IgD-negative memory B cell (primary cell): ENCODE measurements at regions not wholly inside any gene's neighbourhood (a gene's known extent, or its start where the extent isn't known, plus 50 kb on each side); places are given as distances from the start of the nearest gene placed in this dataset.
"Not testable (repeated sequence)": the region's sequence is repeated elsewhere in the genome, so short reads cannot be mapped to it uniquely, and the experiment has no call there.

Source experiments
- H3K27ac Mint-ChIP-seq, 3 donors: one replicate each; pipeline ENCODE4 v1.8.0; 2020 to 2022; ENCODE audit warnings: mild to moderate bottlenecking in 3 of 3, mixed read lengths in 3 of 3, moderate library complexity in 1 of 3
- H3K27me3 Mint-ChIP-seq: one replicate; pipeline ENCODE4 v1.8.0; 2021; ENCODE audit warnings: mixed read lengths
- H3K36me3 Mint-ChIP-seq: one replicate; pipeline ENCODE4 v1.8.0; 2020; ENCODE audit warnings: mild to moderate bottlenecking, mixed read lengths
- H3K4me1 Mint-ChIP-seq, 3 donors: one replicate each; pipeline ENCODE4 v1.8.0; 2020 to 2022; ENCODE audit warnings: mixed read lengths in 3 of 3, mild to moderate bottlenecking in 1 of 3
- H3K4me3 Mint-ChIP-seq, 4 donors: one replicate each; pipeline ENCODE4 v1.8.0; 2020 to 2022; ENCODE audit warnings: mild to moderate bottlenecking in 4 of 4, mixed read lengths in 4 of 4, moderate library complexity in 3 of 4
- H3K9me3 Mint-ChIP-seq, 3 donors: one replicate each; pipeline ENCODE4 v1.8.0; 2020 to 2021; ENCODE audit warnings: mixed read lengths in 3 of 3, mild to moderate bottlenecking in 1 of 3

GRCh38 chr7:56213574-56213973 lies 97.4 kb upstream of the NUPR2 start:
- Mint-ChIP-seq H3K4me3 (no peak overlapping the region), H3K27me3 (no peaks in the 10 kb centered on the region), H3K27ac (no peak overlapping the region), H3K9me3 (peaks cover 12 to 28% (median 17%) of the 10 kb centered on the region in 3 donors), H3K4me1 (no peaks in the 10 kb centered on the region), H3K36me3 (peaks cover 2% of the 10 kb centered on the region)

DNA sequence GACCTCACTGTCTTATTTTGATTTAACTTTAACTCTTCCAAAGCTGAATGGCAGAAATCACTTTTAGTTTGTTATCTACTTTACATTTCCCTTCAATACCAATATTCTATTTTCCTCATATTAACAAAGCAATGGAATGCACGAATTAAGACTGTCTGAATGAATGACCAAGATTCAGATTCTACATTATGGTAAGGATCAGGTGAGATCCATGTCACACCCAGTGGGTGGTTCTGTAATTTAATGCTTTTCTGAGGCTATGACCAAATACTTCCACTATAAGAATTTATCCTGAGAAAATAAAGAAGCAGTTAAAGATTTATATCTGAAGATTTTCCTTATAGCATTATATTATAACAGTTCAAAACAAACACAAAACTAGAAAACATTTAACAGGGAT lies 90.2 kb upstream of the NUPR2 start:
- no peak overlapping the region for H3K27ac Mint-ChIP-seq
- H3K4me1 Mint-ChIP-seq = no peaks in the 10 kb centered on the region
- no peaks in the 10 kb centered on the region for H3K36me3 Mint-ChIP-seq
- H3K4me3 Mint-ChIP-seq = no peak overlapping the region
- peaks cover 0 to 11% (median 2%) of the 10 kb centered on the region in 3 donors for H3K9me3 Mint-ChIP-seq
- no peaks in the 10 kb centered on the region for H3K27me3 Mint-ChIP-seq

DNA sequence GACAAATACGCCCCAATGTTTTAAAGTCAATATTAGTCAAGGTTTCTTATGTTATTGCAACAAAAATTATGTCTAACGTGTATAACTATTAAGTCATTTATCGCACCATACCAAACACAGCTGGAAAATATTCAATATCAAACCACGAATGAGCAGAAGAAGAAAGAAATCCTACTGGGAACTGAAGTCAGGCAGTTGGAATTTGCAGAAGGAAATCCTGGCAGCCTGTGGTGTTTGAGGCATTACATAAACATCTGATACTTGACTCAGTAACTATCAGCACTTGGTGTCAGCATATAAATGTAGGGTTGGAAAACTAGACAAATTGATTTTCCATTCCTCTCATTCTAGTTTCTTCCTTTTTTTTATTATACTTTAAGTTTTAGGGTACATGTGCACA lies 83.4 kb upstream of the NUPR2 start:
- H3K9me3 Mint-ChIP-seq = peaks cover 1 to 31% (median 4%) of the 10 kb centered on the region in 3 donors
- no peaks in the 10 kb centered on the region for H3K4me1 Mint-ChIP-seq
- no peak overlapping the region for H3K27ac Mint-ChIP-seq
- no peaks in the 10 kb centered on the region for H3K36me3 Mint-ChIP-seq
- H3K4me3 Mint-ChIP-seq = no peak overlapping the region
- H3K27me3 Mint-ChIP-seq = no peaks in the 10 kb centered on the region

- H3K27me3 Mint-ChIP-seq, H3K4me3 Mint-ChIP-seq: not testable (repeated sequence)
These were observed 80.0 kb upstream of the NUPR2 start for GRCh38 chr7:56196195-56196594.

DNA sequence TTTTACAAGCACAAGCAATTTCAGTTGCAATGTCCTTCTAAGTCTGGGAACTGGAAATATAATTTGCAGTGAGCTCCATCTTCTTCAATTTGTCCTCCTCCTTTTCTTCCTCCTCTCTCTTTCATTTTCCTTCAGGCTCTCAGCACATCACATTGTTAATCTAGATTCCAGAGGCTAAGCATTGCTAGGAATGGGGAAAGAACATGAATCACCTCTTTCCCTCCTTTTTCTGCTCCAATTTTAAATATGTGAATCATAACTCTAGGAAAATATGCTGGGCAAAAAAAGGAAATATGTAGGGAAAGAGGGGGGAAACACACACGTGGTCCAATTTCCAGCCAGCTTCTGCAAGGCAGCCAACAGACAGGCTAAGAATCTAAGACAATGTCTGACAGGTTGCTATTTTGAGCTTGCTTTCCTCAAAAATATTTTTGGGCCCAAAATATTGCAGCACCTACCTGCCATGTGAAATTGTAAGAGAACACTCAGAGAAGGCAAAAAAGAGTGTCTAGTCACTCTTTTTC lies 72.7 kb upstream of the NUPR2 start:
- H3K4me3 Mint-ChIP-seq = no peak overlapping the region
- H3K9me3 Mint-ChIP-seq = peaks cover 0 to 7% (median 0%) of the 10 kb centered on the region in 3 donors
- H3K36me3 Mint-ChIP-seq = no peaks in the 10 kb centered on the region

More at GRCh38 chr7:56196195-56196594, 80.0 kb upstream of the NUPR2 start:
- not testable (repeated sequence) for H3K27ac Mint-ChIP-seq, H3K4me1 Mint-ChIP-seq, H3K36me3 Mint-ChIP-seq
- peaks cover 1 to 19% (median 7%) of the 10 kb centered on the region in 3 donors for H3K9me3 Mint-ChIP-seq

DNA sequence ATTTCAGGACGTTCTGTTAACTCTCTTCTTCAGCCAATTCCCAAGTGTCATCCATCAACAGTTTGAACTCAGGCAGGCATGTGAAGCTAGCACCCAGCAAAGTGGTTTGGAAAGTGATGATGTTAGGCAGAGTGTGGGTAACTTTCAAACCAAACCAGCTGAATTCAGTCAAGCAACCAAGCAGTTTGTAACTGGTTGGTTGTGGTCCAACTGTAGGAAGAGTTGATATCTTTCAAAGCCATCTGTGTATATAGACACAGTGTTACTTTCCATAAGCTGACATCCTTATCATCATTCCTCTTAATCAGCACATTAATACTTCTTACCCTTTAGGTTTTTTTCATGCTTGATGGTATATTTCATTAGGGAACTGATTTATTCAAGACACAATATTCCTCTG lies 72.2 kb upstream of the NUPR2 start:
- H3K27ac Mint-ChIP-seq = no peak overlapping the region
- H3K4me3 Mint-ChIP-seq = no peak overlapping the region
- H3K9me3 Mint-ChIP-seq = peaks cover 0 to 7% (median 0%) of the 10 kb centered on the region in 3 donors
- H3K27me3 Mint-ChIP-seq = peaks cover 1% of the 10 kb centered on the region
- no peaks in the 10 kb centered on the region for H3K4me1 Mint-ChIP-seq
- peaks cover under 1% of the 10 kb centered on the region for H3K36me3 Mint-ChIP-seq

More for the DNA sequence above, 72.7 kb upstream of the NUPR2 start:
- Mint-ChIP-seq H3K27ac (no peak overlapping the region), H3K4me1 (no peaks in the 10 kb centered on the region), H3K27me3 (peaks cover 1% of the 10 kb centered on the region)

- Mint-ChIP-seq H3K9me3 (peaks cover 0 to 6% (median 3%) of the 10 kb centered on the region in 3 donors), H3K27me3 (peaks cover under 1% of the 10 kb centered on the region), H3K4me1 (no peaks in the 10 kb centered on the region), H3K4me3 (no peak overlapping the region), H3K27ac (no peak overlapping the region), H3K36me3 (peaks cover 3% of the 10 kb centered on the region)
These were observed 64.8 kb upstream of the NUPR2 start for GRCh38 chr7:56181010-56181409.

DNA sequence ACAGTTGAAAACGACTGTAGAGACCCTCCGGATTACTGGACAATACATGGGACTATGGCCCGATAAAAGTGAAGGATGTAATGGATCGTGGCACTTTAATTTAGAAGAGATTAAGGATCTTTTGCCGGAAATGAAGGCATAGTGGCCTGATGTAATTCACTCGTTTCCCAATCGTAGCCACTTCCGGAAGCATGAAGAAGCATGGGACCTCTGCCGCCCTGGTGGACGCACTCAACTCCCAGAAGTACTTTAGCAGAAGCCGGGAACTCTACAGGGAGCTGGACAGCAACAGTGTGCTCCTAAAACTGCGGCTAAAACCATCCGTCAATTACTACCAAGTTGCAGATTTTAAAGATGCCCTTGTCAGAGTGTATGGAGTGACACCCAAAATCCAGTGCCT lies 59.6 kb upstream of the NUPR2 start:
- Mint-ChIP-seq H3K27me3 (peaks cover 7% of the 10 kb centered on the region), H3K9me3 (peaks cover 0 to 13% (median 3%) of the 10 kb centered on the region in 3 donors), H3K4me1 (peaks cover 0 to 1% (median 0%) of the 10 kb centered on the region in 3 donors), H3K4me3 (no peak overlapping the region), H3K36me3 (peaks cover 1% of the 10 kb centered on the region), H3K27ac (no peak overlapping the region)

- Mint-ChIP-seq H3K27me3 (peaks cover 7% of the 10 kb centered on the region), H3K36me3 (peaks cover 1% of the 10 kb centered on the region), H3K27ac (no peak overlapping the region), H3K4me1 (peaks cover 0 to 1% (median 0%) of the 10 kb centered on the region in 3 donors), H3K9me3 (peaks cover 0 to 13% (median 3%) of the 10 kb centered on the region in 3 donors), H3K4me3 (no peak overlapping the region)
These were observed 58.9 kb upstream of the NUPR2 start for GRCh38 chr7:56174875-56175760.

- H3K4me3 Mint-ChIP-seq = no peak overlapping the region
- peaks cover 7% of the 10 kb centered on the region for H3K27me3 Mint-ChIP-seq
- no peak overlapping the region for H3K27ac Mint-ChIP-seq
- H3K9me3 Mint-ChIP-seq = peaks cover 0 to 13% (median 3%) of the 10 kb centered on the region in 3 donors
- peaks cover 0 to 1% (median 0%) of the 10 kb centered on the region in 3 donors for H3K4me1 Mint-ChIP-seq
- peaks cover 1% of the 10 kb centered on the region for H3K36me3 Mint-ChIP-seq
These were observed 58.2 kb upstream of the NUPR2 start for GRCh38 chr7:56174346-56174874.
